Chondrocyte (in vitro differentiated cells): ENCODE measurements at regions not wholly inside any gene's neighbourhood (a gene's known extent, or its start where the extent isn't known, plus 50 kb on each side); places are given as distances from the start of the nearest gene placed in this dataset.

ENCODE experiments used
- DNase-seq: peaks from one replicate; pipeline ENCODE4 v3.0.0; 2021; ENCODE audit warnings: mixed read lengths, low spot score
- H3K27ac Mint-ChIP-seq: one replicate; pipeline ENCODE4 v1.8.0; 2021; ENCODE audit warnings: mild to moderate bottlenecking, moderate library complexity, mixed read lengths; ENCODE audit not compliant: unreplicated experiment
- H3K27me3 Mint-ChIP-seq: 2 replicates; pipeline ENCODE4 v1.8.0; 2021; ENCODE audit warnings: low read depth, mixed read lengths
- H3K36me3 Mint-ChIP-seq: 2 replicates; pipeline ENCODE4 v1.8.0; 2021; ENCODE audit warnings: low read depth, mixed read lengths
- H3K4me1 Mint-ChIP-seq: 2 replicates; pipeline ENCODE4 v1.8.0; 2021; ENCODE audit warnings: low read depth, mild to moderate bottlenecking, mixed read lengths
- H3K4me3 Mint-ChIP-seq: one replicate; pipeline ENCODE4 v1.8.0; 2021; ENCODE audit warnings: mild to moderate bottlenecking, moderate library complexity, mixed read lengths; ENCODE audit not compliant: unreplicated experiment
- H3K9me3 Mint-ChIP-seq: 2 replicates; pipeline ENCODE4 v1.8.0; 2021; ENCODE audit warnings: low read depth, mixed read lengths
- TF ChIP-seq, protein P1 (sequence below): fragments of 200-600 bp; sonication (generic); IDR thresholded peaks from 2 replicates; pipeline ENCODE4 v1.5.0; 2021; ENCODE audit warnings: antibody characterized with exemption, mild to moderate bottlenecking, moderate library complexity

DNA sequence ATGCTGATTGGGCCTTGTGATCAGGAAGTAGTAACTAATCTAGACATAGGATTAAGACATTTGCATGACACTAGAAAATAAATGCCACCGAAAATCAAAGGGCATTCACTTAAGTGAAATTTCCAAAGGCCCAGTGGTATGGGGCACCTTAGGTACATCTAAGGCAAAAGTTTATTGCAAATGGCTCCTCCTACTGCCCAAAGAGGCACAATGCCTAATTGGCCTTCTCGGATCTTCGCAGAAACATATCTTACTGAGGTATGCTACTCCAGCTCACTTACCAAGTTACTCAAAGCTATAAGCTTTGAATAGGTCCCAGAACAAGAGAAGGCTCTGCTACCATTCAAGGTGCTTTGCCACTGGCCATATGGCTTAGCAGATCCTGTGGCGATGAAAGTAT lies 174.8 kb upstream of the CXCL13 start:
- Mint-ChIP-seq H3K27me3 (peaks cover 26% of the 10 kb centered on the region), H3K4me3 (no peak overlapping the region), H3K27ac (no peak overlapping the region), H3K36me3 (no peaks in the 10 kb centered on the region), H3K4me1 (no peaks in the 10 kb centered on the region), H3K9me3 (no peaks in the 10 kb centered on the region)
- TF ChIP-seq, protein P1, sequence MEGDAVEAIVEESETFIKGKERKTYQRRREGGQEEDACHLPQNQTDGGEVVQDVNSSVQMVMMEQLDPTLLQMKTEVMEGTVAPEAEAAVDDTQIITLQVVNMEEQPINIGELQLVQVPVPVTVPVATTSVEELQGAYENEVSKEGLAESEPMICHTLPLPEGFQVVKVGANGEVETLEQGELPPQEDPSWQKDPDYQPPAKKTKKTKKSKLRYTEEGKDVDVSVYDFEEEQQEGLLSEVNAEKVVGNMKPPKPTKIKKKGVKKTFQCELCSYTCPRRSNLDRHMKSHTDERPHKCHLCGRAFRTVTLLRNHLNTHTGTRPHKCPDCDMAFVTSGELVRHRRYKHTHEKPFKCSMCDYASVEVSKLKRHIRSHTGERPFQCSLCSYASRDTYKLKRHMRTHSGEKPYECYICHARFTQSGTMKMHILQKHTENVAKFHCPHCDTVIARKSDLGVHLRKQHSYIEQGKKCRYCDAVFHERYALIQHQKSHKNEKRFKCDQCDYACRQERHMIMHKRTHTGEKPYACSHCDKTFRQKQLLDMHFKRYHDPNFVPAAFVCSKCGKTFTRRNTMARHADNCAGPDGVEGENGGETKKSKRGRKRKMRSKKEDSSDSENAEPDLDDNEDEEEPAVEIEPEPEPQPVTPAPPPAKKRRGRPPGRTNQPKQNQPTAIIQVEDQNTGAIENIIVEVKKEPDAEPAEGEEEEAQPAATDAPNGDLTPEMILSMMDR: no peak
- no peak for DNase-seq

DNA sequence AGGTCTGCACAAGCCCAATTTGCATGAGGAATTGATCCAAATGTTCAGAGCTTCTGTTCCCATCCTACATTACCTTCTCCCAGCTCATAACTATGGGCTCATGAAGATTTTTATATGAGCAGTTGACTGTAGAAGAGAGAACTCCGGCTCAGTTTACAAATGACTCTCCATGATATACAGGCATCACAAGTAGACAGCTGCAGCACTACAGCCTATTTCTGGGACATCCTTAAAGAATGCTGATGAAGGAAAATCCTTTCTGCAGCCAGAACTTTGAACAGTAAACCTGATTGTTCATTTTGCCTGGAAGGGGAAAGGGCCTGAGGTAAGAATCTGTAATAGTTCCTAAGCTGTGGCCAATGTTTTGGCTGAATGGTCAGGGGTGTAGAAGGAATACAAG lies 174.1 kb upstream of the CXCL13 start:
- Mint-ChIP-seq H3K27ac (no peak overlapping the region), H3K4me1 (no peaks in the 10 kb centered on the region), H3K9me3 (no peaks in the 10 kb centered on the region), H3K4me3 (no peak overlapping the region), H3K36me3 (no peaks in the 10 kb centered on the region), H3K27me3 (peaks cover 25% of the 10 kb centered on the region)
- TF ChIP-seq, protein P1: no peak
- DNase-seq: no peak

DNA sequence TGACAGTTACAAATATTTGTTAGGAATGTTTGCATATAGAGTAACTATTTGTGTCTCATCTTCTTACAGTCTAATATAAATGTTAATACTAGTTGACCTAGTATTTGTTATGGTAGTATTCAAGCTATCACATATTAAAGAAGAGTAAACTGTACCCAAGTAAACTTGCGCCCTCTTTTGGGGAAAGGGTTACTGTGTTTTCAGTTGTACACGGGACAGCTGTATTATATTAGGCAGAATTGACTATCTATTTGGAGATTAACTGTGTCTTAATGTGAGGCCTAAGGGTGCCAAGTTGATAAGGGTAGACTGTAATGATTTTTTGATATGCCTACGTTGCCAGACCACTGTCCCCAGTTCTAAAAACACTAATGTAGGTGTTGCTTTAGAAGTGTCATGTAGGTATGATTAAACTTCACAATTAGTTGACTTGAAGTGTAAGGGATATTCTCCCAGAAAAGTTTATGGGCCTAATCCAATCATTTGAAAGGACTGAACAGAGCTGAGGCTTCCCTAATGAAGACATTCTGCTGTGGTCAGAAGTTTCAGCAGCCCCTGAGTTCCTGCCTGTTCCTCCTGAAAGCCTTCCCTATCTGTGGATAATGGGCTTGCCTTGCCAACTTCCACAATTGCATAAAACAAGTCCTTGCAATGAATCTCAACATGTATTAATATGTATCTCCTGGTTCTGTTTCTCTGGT lies 172.8 kb upstream of the CXCL13 start:
- no peak for DNase-seq
- H3K27me3 Mint-ChIP-seq: peaks cover 25% of the 10 kb centered on the region
- H3K4me3 Mint-ChIP-seq: no peak overlapping the region
- no peaks in the 10 kb centered on the region for H3K4me1 Mint-ChIP-seq
- no peaks in the 10 kb centered on the region for H3K9me3 Mint-ChIP-seq
- H3K27ac Mint-ChIP-seq: no peak overlapping the region
- H3K36me3 Mint-ChIP-seq: no peaks in the 10 kb centered on the region
- TF ChIP-seq, protein P1: no peak

DNA sequence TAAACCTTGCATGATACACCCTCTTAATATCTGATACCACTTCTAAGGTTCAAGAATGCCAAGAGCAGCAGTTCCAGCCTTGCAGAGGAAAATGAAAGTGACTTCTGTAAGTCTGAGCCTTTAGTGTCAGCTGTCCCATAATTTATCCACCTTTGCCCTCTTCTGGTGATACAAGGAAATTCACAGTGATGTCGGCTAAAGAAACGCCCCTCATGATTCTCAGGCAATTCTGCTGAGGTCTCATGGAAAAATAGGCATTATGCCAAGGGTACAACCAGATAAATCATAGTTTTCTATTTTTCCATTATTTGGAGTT lies 172.2 kb upstream of the CXCL13 start:
- TF ChIP-seq, protein P1: peak; percentile 78
- no peak for DNase-seq
- H3K27ac Mint-ChIP-seq: no peak overlapping the region
- no peak overlapping the region for H3K4me3 Mint-ChIP-seq
- peaks cover 25% of the 10 kb centered on the region for H3K27me3 Mint-ChIP-seq
- H3K9me3 Mint-ChIP-seq: no peaks in the 10 kb centered on the region
- no peaks in the 10 kb centered on the region for H3K36me3 Mint-ChIP-seq
- H3K4me1 Mint-ChIP-seq: no peaks in the 10 kb centered on the region

DNA sequence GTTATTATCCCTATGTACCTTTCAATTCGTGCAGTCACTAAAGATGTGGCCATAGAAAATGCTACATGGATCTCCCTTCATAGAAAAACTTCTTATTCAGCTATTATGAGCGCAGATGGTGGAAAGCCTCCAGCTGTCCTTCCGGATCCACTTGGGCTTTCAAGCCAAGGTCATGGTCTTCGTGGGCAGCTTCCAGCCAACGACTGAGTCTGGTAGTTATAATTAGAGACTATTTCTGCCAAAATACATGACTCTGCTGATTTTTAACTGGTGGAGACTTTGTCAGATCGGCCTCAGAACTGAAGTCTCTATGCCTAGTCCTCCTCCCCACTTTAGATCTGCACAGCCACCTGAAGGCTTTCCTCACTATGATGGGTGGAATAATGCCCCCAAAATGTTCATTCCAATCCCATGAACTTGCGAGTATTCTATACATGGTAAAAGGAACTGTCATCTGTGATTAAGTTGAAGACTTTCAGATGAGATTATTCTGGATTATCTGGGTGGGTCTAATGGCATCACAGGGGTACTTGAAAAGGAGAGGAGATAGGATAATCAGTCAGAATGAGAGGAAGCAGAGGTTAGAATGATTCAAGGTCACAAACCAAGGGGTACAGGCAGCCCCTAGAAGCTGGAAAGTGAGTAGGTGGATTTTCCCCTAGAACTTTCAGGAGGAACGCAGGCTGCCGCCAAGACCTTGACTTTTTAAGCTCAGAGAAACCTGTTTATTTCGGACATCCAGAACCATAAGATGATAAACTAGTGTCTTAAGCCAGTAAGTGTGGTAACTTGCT lies 171.1 kb upstream of the CXCL13 start:
- H3K27me3 Mint-ChIP-seq: peaks cover 19% of the 10 kb centered on the region
- TF ChIP-seq, protein P1: no peak
- no peaks in the 10 kb centered on the region for H3K36me3 Mint-ChIP-seq
- H3K4me1 Mint-ChIP-seq: no peaks in the 10 kb centered on the region
- H3K9me3 Mint-ChIP-seq: no peaks in the 10 kb centered on the region
- no peak overlapping the region for H3K4me3 Mint-ChIP-seq
- no peak for DNase-seq
- no peak overlapping the region for H3K27ac Mint-ChIP-seq
